Stimulated activated memory B cell treated with anti-CD40 and anti-IgM and Interleukin-4, amounts not matched to agents 10 μg/mL and 1 μg/mL and 100 μg/mL, for 72 hours (primary cell): ENCODE measurements at regions not wholly inside any gene's neighbourhood (a gene's known extent, or its start where the extent isn't known, plus 50 kb on each side); places are given as distances from the start of the nearest gene placed in this dataset.
"Not testable (repeated sequence)": the region's sequence is repeated elsewhere in the genome, so short reads cannot be mapped to it uniquely, and the experiment has no call there.

ENCODE experiments used
- ATAC-seq: fragments of 150-1000 bp; cut with Tn5 transposase; 2 replicates; pipeline ENCODE4 v1.10.0; 2021
- H3K27ac Mint-ChIP-seq: one replicate; pipeline ENCODE4 v1.8.0; 2022; ENCODE audit warnings: mild to moderate bottlenecking, mixed read lengths
- H3K27me3 Mint-ChIP-seq: one replicate; pipeline ENCODE4 v1.8.0; 2022; ENCODE audit warnings: mixed read lengths
- H3K36me3 Mint-ChIP-seq: one replicate; pipeline ENCODE4 v1.8.0; 2022; ENCODE audit warnings: mixed read lengths
- H3K4me1 Mint-ChIP-seq: one replicate; pipeline ENCODE4 v1.8.0; 2022; ENCODE audit warnings: mixed read lengths
- H3K4me3 Mint-ChIP-seq: one replicate; pipeline ENCODE4 v1.8.0; 2022; ENCODE audit warnings: mild to moderate bottlenecking, moderate library complexity, mixed read lengths
- H3K9me3 Mint-ChIP-seq: one replicate; pipeline ENCODE4 v1.8.0; 2022; ENCODE audit warnings: mixed read lengths

GRCh38 chr17:36684134-36684533 is 82.8 kb downstream of the MRM1 start:
- Mint-ChIP-seq H3K4me1 (peaks cover 7% of the 10 kb centered on the region), H3K27me3 (peaks cover 47% of the 10 kb centered on the region), H3K4me3 (no peak overlapping the region), H3K36me3 (no peaks in the 10 kb centered on the region), H3K27ac (no peak overlapping the region), H3K9me3 (no peaks in the 10 kb centered on the region)
- ATAC-seq, result no peak

- H3K27ac Mint-ChIP-seq, result no peak overlapping the region
- peaks cover 16% of the 10 kb centered on the region for H3K4me1 Mint-ChIP-seq
- H3K4me3 Mint-ChIP-seq, result no peak overlapping the region
- H3K9me3 Mint-ChIP-seq, result no peaks in the 10 kb centered on the region
- peaks cover 50% of the 10 kb centered on the region for H3K27me3 Mint-ChIP-seq
- no peak for ATAC-seq
- no peaks in the 10 kb centered on the region for H3K36me3 Mint-ChIP-seq
Measured at GRCh38 chr17:36686123-36686669, 84.8 kb downstream of the MRM1 start.

- no peak for ATAC-seq
- H3K9me3 Mint-ChIP-seq, result no peaks in the 10 kb centered on the region
- no peak overlapping the region for H3K4me3 Mint-ChIP-seq
- peaks cover 16% of the 10 kb centered on the region for H3K4me1 Mint-ChIP-seq
- no peaks in the 10 kb centered on the region for H3K36me3 Mint-ChIP-seq
- no peak overlapping the region for H3K27ac Mint-ChIP-seq
- H3K27me3 Mint-ChIP-seq, result peaks cover 47% of the 10 kb centered on the region
Measured at GRCh38 chr17:36687736-36688135, 86.4 kb downstream of the MRM1 start.

GRCh38 chr17:36689089-36689667 is 87.8 kb downstream of the MRM1 start:
- no peaks in the 10 kb centered on the region for H3K36me3 Mint-ChIP-seq
- H3K4me1 Mint-ChIP-seq, result peaks cover 16% of the 10 kb centered on the region
- H3K27me3 Mint-ChIP-seq, result peaks cover 49% of the 10 kb centered on the region
- no peaks in the 10 kb centered on the region for H3K9me3 Mint-ChIP-seq
- no peak for ATAC-seq
- H3K4me3 Mint-ChIP-seq, result no peak overlapping the region
- no peak overlapping the region for H3K27ac Mint-ChIP-seq

- Mint-ChIP-seq H3K4me1 (peaks cover 16% of the 10 kb centered on the region), H3K27me3 (peaks cover 59% of the 10 kb centered on the region), H3K36me3 (no peaks in the 10 kb centered on the region), H3K27ac (no peak overlapping the region), H3K9me3 (no peaks in the 10 kb centered on the region), H3K4me3 (no peak overlapping the region)
- no peak for ATAC-seq
Measured at GRCh38 chr17:36690190-36690589, 88.8 kb downstream of the MRM1 start.

GRCh38 chr17:36691606-36692005 is 90.2 kb downstream of the MRM1 start:
- H3K4me1 Mint-ChIP-seq, result peaks cover 16% of the 10 kb centered on the region
- ATAC-seq, result no peak
- peaks cover 68% of the 10 kb centered on the region for H3K27me3 Mint-ChIP-seq
- H3K27ac Mint-ChIP-seq, result no peak overlapping the region
- H3K36me3 Mint-ChIP-seq, result no peaks in the 10 kb centered on the region
- no peaks in the 10 kb centered on the region for H3K9me3 Mint-ChIP-seq
- no peak overlapping the region for H3K4me3 Mint-ChIP-seq

- H3K27me3 Mint-ChIP-seq, result peaks cover 57% of the 10 kb centered on the region
- ATAC-seq, result no peak
- no peak overlapping the region for H3K27ac Mint-ChIP-seq
- no peaks in the 10 kb centered on the region for H3K9me3 Mint-ChIP-seq
- peaks cover 3% of the 10 kb centered on the region for H3K4me1 Mint-ChIP-seq
- H3K4me3 Mint-ChIP-seq, result no peak overlapping the region
- H3K36me3 Mint-ChIP-seq, result no peaks in the 10 kb centered on the region
Measured at GRCh38 chr17:36695082-36695481, 93.7 kb downstream of the MRM1 start.

GRCh38 chr17:36695710-36696109 is 94.3 kb downstream of the MRM1 start:
- H3K36me3 Mint-ChIP-seq, H3K4me1 Mint-ChIP-seq, H3K9me3 Mint-ChIP-seq, ATAC-seq, H3K4me3 Mint-ChIP-seq, H3K27ac Mint-ChIP-seq: not testable (repeated sequence)
- peaks cover 55% of the 10 kb centered on the region for H3K27me3 Mint-ChIP-seq

- no peak overlapping the region for H3K27ac Mint-ChIP-seq
- H3K4me1 Mint-ChIP-seq, result no peaks in the 10 kb centered on the region
- no peak for ATAC-seq
- H3K27me3 Mint-ChIP-seq, result peaks cover 56% of the 10 kb centered on the region
- no peak overlapping the region for H3K4me3 Mint-ChIP-seq
- H3K9me3 Mint-ChIP-seq, result no peaks in the 10 kb centered on the region
- peaks cover 2% of the 10 kb centered on the region for H3K36me3 Mint-ChIP-seq
Measured at GRCh38 chr17:36696805-36697204, 95.4 kb downstream of the MRM1 start.

GRCh38 chr17:36697903-36698530 is 96.6 kb downstream of the MRM1 start:
- Mint-ChIP-seq H3K27ac (no peak overlapping the region), H3K27me3 (peaks cover 68% of the 10 kb centered on the region), H3K4me3 (no peak overlapping the region), H3K4me1 (no peaks in the 10 kb centered on the region), H3K36me3 (peaks cover 7% of the 10 kb centered on the region), H3K9me3 (no peaks in the 10 kb centered on the region)
- ATAC-seq, result no peak

- Mint-ChIP-seq H3K36me3 (peaks cover 7% of the 10 kb centered on the region), H3K27ac (no peak overlapping the region), H3K4me3 (no peak overlapping the region), H3K4me1 (peaks cover 5% of the 10 kb centered on the region), H3K9me3 (no peaks in the 10 kb centered on the region), H3K27me3 (peaks cover 78% of the 10 kb centered on the region)
- no peak for ATAC-seq
Measured at GRCh38 chr17:36701429-36702099, 100.2 kb downstream of the MRM1 start.

GRCh38 chr17:36702636-36703035 is 101.3 kb downstream of the MRM1 start:
- Mint-ChIP-seq H3K4me3 (no peak overlapping the region), H3K4me1 (peaks cover 5% of the 10 kb centered on the region), H3K27me3 (peaks cover 68% of the 10 kb centered on the region), H3K27ac (no peak overlapping the region), H3K9me3 (no peaks in the 10 kb centered on the region), H3K36me3 (peaks cover 7% of the 10 kb centered on the region)
- ATAC-seq, result no peak

GRCh38 chr17:36703860-36704266 is 102.5 kb downstream of the MRM1 start:
- H3K36me3 Mint-ChIP-seq, result peaks cover 7% of the 10 kb centered on the region
- no peaks in the 10 kb centered on the region for H3K9me3 Mint-ChIP-seq
- peaks cover 5% of the 10 kb centered on the region for H3K4me1 Mint-ChIP-seq
- no peak overlapping the region for H3K4me3 Mint-ChIP-seq
- H3K27ac Mint-ChIP-seq, result no peak overlapping the region
- ATAC-seq, result no peak
- H3K27me3 Mint-ChIP-seq, result peaks cover 61% of the 10 kb centered on the region

GRCh38 chr17:36705283-36705795 is 104.0 kb downstream of the MRM1 start:
- Mint-ChIP-seq H3K27me3 (peaks cover 61% of the 10 kb centered on the region), H3K36me3 (peaks cover 7% of the 10 kb centered on the region)

GRCh38 chr17:36705874-36706731 is 104.7 kb downstream of the MRM1 start:
- peak; percentile 75 for ATAC-seq

More at GRCh38 chr17:36705283-36705795, 104.0 kb downstream of the MRM1 start:
- Mint-ChIP-seq H3K4me1 (peaks cover 5% of the 10 kb centered on the region), H3K9me3 (no peaks in the 10 kb centered on the region), H3K27ac (no peak overlapping the region), H3K4me3 (no peak overlapping the region)
- no peak for ATAC-seq

More at GRCh38 chr17:36705874-36706731, 104.7 kb downstream of the MRM1 start:
- H3K36me3 Mint-ChIP-seq, result peaks cover 7% of the 10 kb centered on the region
- H3K27ac Mint-ChIP-seq, result no peak overlapping the region
- peaks cover 54% of the 10 kb centered on the region for H3K27me3 Mint-ChIP-seq
- H3K9me3 Mint-ChIP-seq, result no peaks in the 10 kb centered on the region
- peaks cover 5% of the 10 kb centered on the region for H3K4me1 Mint-ChIP-seq
- H3K4me3 Mint-ChIP-seq, result no peak overlapping the region
